PC-3 (cell line): ENCODE measurements at regions not wholly inside any gene's neighbourhood (a gene's known extent, or its start where the extent isn't known, plus 50 kb on each side); places are given as distances from the start of the nearest gene placed in this dataset.

ENCODE experiments used
- CTCF ChIP-seq: fragments of 300-600 bp; sonication (generic); conservative IDR thresholded peaks from 2 replicates; pipeline ENCODE4 v1.5.1; 2017; ENCODE audit warnings: antibody characterized with exemption, low read depth, mild to moderate bottlenecking, low read length
- EZH2phosphoT487 ChIP-seq: fragments of 300-600 bp; sonication (generic); IDR thresholded peaks from 2 replicates; pipeline ENCODE4 v1.6.1; 2018; ENCODE audit warnings: mild to moderate bottlenecking, antibody characterized with exemption, low read length, borderline replicate concordance

- TF ChIP-seq CTCF (no peak), EZH2phosphoT487 (no peak)
These were observed 166.6 kb upstream of the MKLN1 start for GRCh38 chr7:131161103-131161502.
